ENCODE measurements at regions not wholly inside any gene's neighbourhood (a gene's known extent, or its start where the extent isn't known, plus 50 kb on each side); places are given as distances from the start of the nearest gene placed in this dataset.

GRCh38 chr7:41574377-41574776, 128.5 kb downstream of the INHBA start:
- H4K8ac ChIP-seq (ENCODE audit: extremely low read depth, insufficient read depth, low read length) = no peak overlapping the region
- no peak overlapping the region for H2AK5ac ChIP-seq (ENCODE audit: low read depth, low read length)
- H3K9ac ChIP-seq (replicated peaks in 1 of 4; ENCODE audit: extremely low read depth in 1 of 4, low read depth in 3 of 4, low read length in 3 of 4) = no peak overlapping the region
- no peaks in the 10 kb centered on the region for H3K27me3 ChIP-seq (replicated peaks in 1 of 4; ENCODE audit: control insufficient read depth in 3 of 4, extremely low read depth in 1 of 4, insufficient read depth in 3 of 4, low read length in 3 of 4)
- no peak overlapping the region for H3K23ac ChIP-seq (ENCODE audit: insufficient read length)
- ChIA-PET CTCF (ENCODE audit: partially characterized antibody) (interaction anchor here (0.9 kb wide), 1 partner anchor 118 kb away, joined by 4 read pairs; no protein-coding TSS in a partner anchor), POLR2A (ENCODE audit: partially characterized antibody) (no interaction called here)
- no peak overlapping the region for H4K91ac ChIP-seq (replicated peaks; ENCODE audit: insufficient read length, low read length)
- no peak overlapping the region for H2AFZ ChIP-seq (ENCODE audit: low read length)
- H4K20me1 ChIP-seq (replicated peaks in 1 of 2; ENCODE audit: control insufficient read depth in 1 of 2, insufficient read depth in 2 of 2, low read length in 2 of 2) = no peaks in the 10 kb centered on the region
- no peak overlapping the region for H3K14ac ChIP-seq (ENCODE audit: insufficient read length)
- no peak overlapping the region for H3K27ac ChIP-seq (ENCODE audit: low read depth, low read length)
- TF ChIP-seq CHD2 (IDR thresholded peaks at IDR 0.05; ENCODE audit: low read length) = no peak
- TF ChIP-seq MAFK (IDR thresholded peaks at IDR 0.05; ENCODE audit: low read depth, low read length) = no peak
- no peak for TF ChIP-seq HDAC6 (IDR thresholded peaks at IDR 0.05; ENCODE audit: low read depth, low read length)
- no peak for TF ChIP-seq RXRA (IDR thresholded peaks at IDR 0.05; ENCODE audit: insufficient read depth, low read depth, low read length)
- no peak for TF ChIP-seq ATF3 (IDR thresholded peaks at IDR 0.05; ENCODE audit: insufficient read depth, low read depth, low read length)
- TF ChIP-seq PHF8 (conservative IDR thresholded peaks at IDR 0.05; ENCODE audit: low read depth, low read length) = no peak
- TF ChIP-seq EGR1 (IDR thresholded peaks at IDR 0.05; ENCODE audit: borderline replicate concordance, low read depth, low read length) = no peak
- TF ChIP-seq SRF (IDR thresholded peaks at IDR 0.05; ENCODE audit: low read depth, low read length) = no peak
- no peak for TF ChIP-seq RBBP5 (IDR thresholded peaks at IDR 0.05; ENCODE audit: borderline replicate concordance, low read depth, low read length)
- TF ChIP-seq SIX5 (IDR thresholded peaks at IDR 0.05; ENCODE audit: low read depth, low read length) = no peak
- no peak overlapping the region for H2BK12ac ChIP-seq (ENCODE audit: low read depth, low read length)
- H2BK15ac ChIP-seq (ENCODE audit: low read length) = no peak overlapping the region
- DNase-seq (ENCODE audit: low read depth in 1 of 2, low spot score in 2 of 2) (no peak), FAIRE-seq (no peak)
- no peak overlapping the region for H2BK5ac ChIP-seq (ENCODE audit: low read depth, low read length)
- H3K79me1 ChIP-seq (ENCODE audit: low read depth, low read length) = no peaks in the 10 kb centered on the region
- H3K18ac ChIP-seq (ENCODE audit: extremely low read depth, low read length) = no peak overlapping the region
- no peak overlapping the region for H3K56ac ChIP-seq (replicated peaks; ENCODE audit: insufficient read length, low read depth, low read length)
- no peak overlapping the region for H3K4me3 ChIP-seq (ENCODE audit: extremely low read depth in 1 of 4, insufficient read depth in 2 of 4, low read depth in 3 of 4, low read length in 4 of 4)
- H2BK20ac ChIP-seq (ENCODE audit: low read length) = no peak overlapping the region
- no peaks in the 10 kb centered on the region for H3K36me3 ChIP-seq (ENCODE audit: control insufficient read depth in 2 of 4, insufficient read depth in 4 of 4, low read length in 3 of 4)
- H4K5ac ChIP-seq (ENCODE audit: insufficient read length, low read depth, low read length) = no peak overlapping the region
- H2BK120ac ChIP-seq (replicated peaks; ENCODE audit: low read depth, low read length) = no peak overlapping the region
- no peaks in the 10 kb centered on the region for H3K23me2 ChIP-seq (ENCODE audit: low read depth, low read length)
- no peak overlapping the region for H3K4me2 ChIP-seq (ENCODE audit: insufficient read depth in 1 of 2, low read depth in 2 of 2, low read length in 2 of 2)
- H3K9me3 ChIP-seq (ENCODE audit: insufficient read depth in 2 of 2, low read depth in 1 of 2, low read length in 1 of 2) = no peaks in the 10 kb centered on the region
- H3K4me1 ChIP-seq (replicated peaks in 1 of 4; ENCODE audit: control insufficient read depth in 3 of 4, insufficient read depth in 4 of 4, low read length in 3 of 4) = peaks cover 0 to 7% (median 6%) of the 10 kb centered on the region in 4 experiments; a peak in 3 of 7 replicates
- no peaks in the 10 kb centered on the region for H3K79me2 ChIP-seq (ENCODE audit: control insufficient read depth in 1 of 2, insufficient read depth in 2 of 2, low read length in 2 of 2)
- no peak overlapping the region for H3K4ac ChIP-seq (replicated peaks; ENCODE audit: insufficient read length, low read depth, low read length)
